HG03442 (cell line): ENCODE measurements at regions not wholly inside any gene's neighbourhood (a gene's known extent, or its start where the extent isn't known, plus 50 kb on each side); places are given as distances from the start of the nearest gene placed in this dataset.

Source experiments
- ATAC-seq: cut with Tn5 transposase; IDR thresholded peaks from one replicate; pipeline ENCODE4 v1.9.1; 2021; ENCODE audit warnings: mild to moderate bottlenecking, moderate library complexity; ENCODE audit not compliant: unreplicated experiment

- ATAC-seq, result no peak
These were observed 235.9 kb downstream of the HGF start for GRCh38 chr7:81533931-81534330.

GRCh38 chr7:81533426-81533825, 236.4 kb downstream of the HGF start:
- ATAC-seq, result no peak

DNA sequence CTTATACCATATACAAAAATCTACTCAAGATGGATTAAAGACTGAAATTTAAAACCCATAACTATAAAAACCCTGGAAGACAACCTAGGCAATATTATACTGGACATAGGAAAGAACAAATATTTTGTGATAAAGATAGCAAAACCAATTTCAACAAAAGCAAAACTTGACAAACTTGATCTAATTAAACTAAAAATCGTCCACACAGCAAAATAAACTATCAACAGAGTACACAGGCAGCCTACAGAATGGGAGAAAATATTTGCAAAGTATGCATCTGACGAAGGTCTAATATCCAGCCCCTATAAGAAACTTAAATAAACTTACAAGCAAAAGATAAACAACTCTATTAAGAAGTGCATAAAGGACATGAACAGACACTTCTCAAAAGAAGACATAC, 240.1 kb downstream of the HGF start:
- ATAC-seq, result no peak

DNA sequence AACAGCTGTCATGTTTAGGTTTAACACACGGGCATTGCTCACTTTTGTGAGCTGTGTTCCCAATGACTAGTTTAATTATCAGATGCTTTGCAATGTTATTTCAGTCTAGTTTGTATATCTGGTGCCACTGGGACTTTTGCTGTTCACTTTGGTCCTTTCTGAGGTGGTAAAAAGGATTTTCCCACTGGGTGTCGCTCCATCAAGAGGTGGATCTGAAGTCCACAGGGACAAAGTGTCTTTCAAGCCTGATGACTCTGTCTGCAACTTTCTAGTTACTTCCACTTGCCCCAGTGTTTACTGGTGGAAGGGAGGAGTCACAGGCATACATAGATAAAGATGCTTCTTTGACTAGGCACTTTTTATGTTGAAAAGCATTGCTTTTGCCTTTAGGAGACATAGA, 242.2 kb downstream of the HGF start:
- no peak for ATAC-seq

DNA sequence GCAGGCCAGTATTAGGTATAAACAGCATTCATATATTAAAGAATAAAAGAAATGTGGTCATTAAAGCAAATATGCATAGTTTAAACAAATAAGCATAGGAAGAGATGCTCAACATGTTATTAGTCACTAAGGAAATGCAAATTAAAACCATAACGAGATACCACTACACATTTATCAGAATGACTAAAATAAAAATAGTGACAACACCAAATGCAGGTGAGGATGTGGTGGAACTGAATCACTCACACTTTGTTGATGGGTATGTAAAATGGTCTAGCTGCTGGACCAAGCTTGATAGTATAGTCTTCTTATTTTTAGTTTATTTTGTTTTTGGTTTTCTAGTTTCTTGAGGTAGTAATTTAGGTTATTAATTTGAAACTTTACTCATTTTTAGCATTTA, 242.9 kb downstream of the HGF start:
- ATAC-seq, result no peak

GRCh38 chr7:81525841-81526240, 244.0 kb downstream of the HGF start:
- ATAC-seq, result no peak

DNA sequence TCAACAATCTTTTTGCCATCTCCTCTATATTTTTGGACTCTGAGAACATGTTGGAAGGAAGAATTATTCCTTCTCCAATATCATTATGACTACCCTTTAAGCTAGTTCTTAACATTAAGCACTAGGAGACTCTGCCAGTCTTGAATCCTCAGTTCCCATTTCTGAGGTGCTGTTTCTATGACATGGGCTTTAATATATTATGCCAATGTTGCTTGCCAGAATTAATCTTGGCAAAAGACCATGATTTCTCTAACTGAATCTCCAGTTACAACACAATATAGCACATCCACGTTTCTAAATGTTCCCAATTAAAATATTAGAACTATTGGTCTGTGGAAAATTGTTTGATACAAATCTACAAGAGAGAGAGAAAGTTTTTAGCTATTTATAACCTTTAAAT, 250.0 kb downstream of the HGF start:
- no peak for ATAC-seq

GRCh38 chr7:81516898-81517297, 252.9 kb downstream of the HGF start:
- no peak for ATAC-seq

DNA sequence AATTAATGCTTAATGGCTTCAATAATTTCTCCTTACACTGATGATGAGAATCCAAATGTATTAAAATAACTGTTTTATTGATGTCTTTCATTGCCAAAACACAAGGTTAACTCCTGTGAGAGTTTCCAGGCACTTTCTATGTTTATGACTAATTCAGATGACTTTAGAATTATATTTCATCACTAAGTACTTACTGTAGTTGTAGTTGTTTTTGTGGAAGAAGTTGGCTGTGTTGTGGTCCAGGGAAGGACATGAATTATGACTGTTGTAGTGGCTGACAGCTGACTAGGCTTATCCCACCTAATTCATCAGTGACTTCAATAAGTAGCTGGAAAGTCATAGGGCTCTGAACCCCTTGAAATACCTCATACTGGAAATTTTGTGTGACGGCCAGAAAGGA, 254.8 kb downstream of the HGF start:
- ATAC-seq, result no peak

DNA sequence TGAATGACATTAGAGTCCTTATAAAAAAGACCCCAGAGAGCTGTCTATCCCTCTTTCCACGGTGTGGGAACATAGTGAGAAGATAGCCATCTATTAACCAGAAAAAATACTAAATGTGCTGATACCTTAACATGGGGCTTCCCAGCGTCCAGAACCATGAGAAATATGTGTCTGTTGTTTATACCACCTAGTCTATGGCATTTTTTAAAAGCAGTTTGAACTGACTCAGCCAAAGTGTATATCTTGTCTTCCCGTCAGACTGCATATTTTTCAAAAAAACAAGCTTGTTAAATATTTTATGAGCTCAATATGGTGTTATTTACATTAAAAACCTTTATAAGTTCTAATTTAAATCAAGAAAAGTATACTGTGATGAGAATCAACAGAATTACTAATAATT, 255.3 kb downstream of the HGF start:
- ATAC-seq, result no peak

GRCh38 chr7:81510122-81510521, 259.7 kb downstream of the HGF start:
- no peak for ATAC-seq

DNA sequence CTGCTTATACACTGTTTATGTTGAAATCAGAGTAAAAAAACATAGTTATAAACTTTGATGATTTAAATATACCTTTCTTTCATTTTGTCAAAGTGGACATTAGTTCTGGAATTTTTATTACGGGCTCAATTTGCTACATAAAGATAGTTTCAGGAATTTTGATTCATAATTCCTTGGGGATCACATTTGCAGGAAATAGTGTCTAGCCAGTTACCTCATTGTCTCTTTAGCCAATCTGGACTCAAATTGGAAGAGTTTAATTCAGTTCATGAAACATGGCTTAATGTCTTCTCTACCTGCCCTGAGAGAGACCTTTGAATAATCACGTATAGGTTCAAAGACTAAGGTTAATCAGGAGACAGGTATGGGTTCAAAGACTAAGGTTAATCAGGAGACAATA, 262.6 kb downstream of the HGF start:
- no peak for ATAC-seq

DNA sequence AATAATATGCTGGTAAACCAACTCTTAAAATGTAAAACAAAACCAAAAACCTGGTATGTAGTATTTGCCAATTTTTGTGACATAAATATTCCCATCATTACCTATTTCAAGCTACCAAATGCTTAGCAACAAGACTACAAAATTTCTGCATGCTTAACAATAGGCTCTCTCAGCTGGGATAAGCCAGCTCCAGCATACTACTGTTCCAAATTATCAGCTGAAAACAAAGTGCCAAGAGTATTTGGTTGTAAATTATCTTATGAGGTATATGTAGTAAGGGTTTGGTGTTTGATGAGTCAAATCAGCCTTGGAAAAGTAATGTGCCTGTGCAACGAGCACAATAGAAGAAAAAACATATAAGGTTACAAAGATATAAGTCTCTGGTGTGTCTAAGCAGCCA, 263.2 kb downstream of the HGF start:
- ATAC-seq, result no peak

DNA sequence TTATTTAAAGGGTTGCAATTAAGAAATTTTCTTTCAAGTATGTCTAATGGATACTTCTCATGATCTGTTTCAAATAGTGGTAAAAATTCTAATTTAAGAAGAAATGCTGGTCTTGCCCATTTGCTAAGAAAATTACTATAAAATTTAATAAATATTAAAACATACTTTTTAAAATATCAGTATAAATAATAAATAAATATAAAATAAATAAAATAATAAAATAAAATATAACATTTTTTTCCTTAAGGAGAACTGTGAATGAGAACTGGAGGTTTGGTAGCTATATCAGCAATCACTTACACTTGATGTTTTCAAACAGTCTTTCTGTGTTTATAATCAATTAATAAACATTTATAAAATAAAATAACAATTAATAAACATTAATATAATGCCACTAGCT, 266.1 kb downstream of the HGF start:
- no peak for ATAC-seq

DNA sequence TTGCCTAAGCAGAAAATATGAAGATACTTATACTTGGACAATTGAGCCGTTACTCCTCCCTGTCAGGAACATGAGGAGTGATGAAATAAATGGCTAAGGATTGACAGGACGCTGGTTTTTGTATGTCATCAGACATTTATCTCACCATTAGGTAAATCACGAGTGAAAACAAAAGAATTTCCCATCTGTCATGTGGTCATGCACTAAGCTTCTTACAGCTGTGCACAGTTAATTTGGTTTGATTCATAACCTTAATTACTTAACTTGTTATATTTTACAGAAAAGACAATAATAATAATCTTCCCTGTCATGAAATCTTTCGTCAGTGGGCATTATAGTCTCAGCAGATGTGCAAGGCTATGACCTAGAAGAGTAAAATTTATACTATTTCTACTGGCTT, 266.5 kb downstream of the HGF start:
- no peak for ATAC-seq

GRCh38 chr7:81501220-81501619, 268.6 kb downstream of the HGF start:
- ATAC-seq, result no peak

DNA sequence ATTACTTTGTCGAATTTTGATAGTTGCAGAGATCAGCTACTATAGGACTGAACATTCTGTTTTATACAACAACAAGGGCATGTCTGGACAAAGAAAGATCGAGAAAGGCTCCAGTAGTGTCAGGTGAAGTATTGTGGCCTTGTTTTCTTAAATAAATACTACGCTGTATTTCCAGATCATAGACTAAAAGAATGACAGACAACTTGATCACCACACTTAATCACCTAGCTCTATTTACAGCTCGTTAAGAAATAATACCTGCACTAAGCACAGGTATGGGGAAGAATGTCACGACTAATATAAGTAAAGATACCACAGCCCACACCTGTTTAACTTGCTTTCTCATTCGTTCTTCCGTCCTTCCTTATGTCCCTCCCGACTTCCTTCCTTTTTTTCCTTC, 269.2 kb downstream of the HGF start:
- ATAC-seq, result no peak

DNA sequence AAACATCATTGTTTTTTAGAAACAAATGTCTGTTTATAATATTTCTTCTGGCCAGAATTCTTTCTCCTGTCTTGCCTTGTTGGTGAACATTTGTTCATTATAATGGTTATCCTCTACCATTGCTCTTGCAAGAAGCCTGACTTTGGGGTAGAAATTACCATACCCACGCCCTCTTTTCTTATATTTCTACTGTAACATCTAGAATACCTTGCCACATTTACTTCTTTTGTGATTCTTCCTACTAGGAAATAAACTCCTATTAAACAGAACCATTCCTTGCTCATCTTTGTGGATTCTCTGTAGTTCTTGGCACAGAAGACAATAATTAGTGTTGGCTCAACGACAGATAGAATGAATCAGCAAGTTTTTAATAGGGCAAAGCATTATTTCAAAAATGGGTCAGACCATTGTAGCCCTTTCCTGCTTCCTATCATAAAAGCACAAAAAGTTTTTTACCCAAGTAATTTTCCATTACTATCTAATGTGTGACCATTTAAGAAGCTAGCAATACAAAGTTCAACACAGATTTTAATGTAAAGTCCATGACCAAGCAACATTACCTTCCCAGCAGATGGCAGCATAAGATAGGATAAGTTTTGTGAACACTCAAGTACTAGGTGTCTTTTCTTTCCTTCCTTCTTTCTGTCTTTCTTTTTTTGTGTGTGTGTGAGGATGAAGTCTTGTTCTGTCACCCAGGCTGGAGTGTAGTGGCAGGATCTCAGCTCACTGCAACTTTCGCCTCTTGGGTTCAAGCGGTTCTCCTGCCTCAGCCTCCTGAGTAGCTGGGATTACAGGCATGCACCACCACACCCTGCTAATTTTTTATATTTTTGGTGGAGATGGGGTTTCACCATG, 270.4 kb downstream of the HGF start:
- peak; percentile 79 for ATAC-seq

DNA sequence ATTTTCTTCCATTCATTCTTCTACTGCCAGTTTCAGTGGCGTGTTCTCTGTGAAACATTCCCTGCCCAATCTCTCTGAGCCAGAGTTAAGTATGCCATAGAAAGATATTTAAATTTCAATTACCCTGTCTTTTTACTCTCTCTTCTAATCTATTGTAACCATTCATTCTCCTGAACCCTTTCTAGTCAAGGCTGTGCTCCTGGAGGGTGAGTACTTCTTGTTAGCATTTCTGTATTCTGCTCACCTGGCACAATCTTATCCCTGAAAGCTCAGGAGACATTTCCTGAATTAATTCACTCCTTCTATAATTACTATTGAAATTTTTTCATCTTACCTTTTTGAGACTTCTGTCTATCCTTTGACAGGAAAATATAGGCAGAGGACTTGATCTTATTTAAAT, 271.7 kb downstream of the HGF start:
- ATAC-seq, result no peak

DNA sequence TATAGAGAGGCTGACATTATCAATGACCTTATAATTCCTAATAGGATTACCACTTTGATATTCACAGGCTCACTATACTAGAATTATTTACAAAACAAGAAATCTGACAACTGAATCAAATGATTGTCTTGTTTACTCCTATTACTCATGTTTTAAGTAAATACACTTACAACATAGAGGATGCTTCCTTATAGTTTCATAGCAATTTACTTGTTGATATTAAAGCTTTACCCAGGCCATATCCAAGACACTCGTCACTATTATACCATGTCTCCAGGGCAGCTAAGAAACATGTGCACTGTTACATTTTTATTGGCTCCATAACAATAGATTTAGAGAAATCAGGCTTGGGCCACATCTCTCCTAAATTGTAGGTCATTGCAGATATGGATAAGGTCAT, 276.9 kb downstream of the HGF start:
- ATAC-seq, result no peak

- ATAC-seq, result no peak
These were observed 277.6 kb downstream of the HGF start for GRCh38 chr7:81492240-81492639.

DNA sequence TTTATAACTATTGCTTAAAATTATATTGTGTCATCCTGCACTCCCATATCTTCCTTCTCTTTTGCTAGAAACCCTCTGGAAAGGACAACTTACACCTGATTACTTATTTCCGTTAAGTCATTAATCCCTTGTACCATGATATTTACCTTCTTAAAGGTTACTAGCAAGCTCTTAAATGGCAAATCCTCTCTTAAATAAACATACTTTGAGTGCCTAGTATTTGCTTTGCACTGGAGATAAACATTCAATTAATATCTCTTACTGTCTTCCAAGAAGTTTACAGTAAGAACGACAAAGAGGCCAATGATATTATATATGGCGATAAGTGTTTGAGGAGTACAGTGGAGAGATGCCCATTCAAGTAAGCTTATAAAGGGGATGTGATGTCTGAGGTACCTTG, 278.3 kb downstream of the HGF start:
- no peak for ATAC-seq

DNA sequence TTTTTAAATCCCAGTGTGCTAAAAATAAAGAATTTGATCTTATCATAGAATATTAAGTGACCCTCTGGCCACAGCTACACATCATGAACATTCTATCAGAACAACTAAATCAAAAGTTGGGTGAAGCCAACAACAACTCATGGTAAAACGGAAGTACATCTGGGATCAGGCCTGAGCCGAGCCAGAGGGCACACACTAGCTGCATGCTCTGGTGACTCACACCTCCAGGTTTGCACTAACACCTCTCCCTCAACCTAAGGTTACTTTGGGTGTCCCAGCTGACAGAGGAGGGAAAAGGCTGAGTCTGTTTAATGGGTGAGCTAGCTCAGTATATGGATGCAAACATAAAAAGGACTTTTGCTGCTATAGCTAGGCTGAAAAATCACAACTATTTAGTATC, 281.6 kb downstream of the HGF start:
- no peak for ATAC-seq
